ENCODE measurements at regions not wholly inside any gene's neighbourhood (a gene's known extent, or its start where the extent isn't known, plus 50 kb on each side); places are given as distances from the start of the nearest gene placed in this dataset.

DNA sequence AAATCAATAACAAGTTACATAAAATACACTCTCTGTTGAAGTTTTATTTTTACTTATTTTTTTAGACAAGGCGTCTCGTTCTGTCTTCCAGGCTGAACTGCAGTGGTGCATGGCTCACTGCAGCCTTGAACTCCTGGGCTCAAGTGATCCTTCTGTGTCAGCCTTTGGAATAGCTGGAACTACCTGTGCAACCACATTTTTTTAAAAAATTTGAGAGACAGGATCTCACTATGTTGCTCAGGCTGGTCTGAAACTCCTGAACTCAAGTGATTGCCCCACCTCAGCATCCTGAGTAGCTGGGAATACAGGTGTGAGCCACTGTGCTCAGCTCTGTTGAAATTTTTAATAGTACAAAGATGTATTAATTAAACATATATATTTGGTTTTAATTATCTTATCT, 614.3 kb upstream of the ARRDC4 start:
- no peak for TF ChIP-seq TARDBP (IDR thresholded peaks at IDR 0.05)
- TF ChIP-seq FOXM1 (IDR thresholded peaks at IDR 0.05; ENCODE audit: borderline replicate concordance) = no peak
- no peak for TF ChIP-seq FOXK2 (IDR thresholded peaks at IDR 0.05)
- TF ChIP-seq FOXA1 (IDR thresholded peaks at IDR 0.05) = no peak
- TF ChIP-seq SUZ12 (IDR thresholded peaks at IDR 0.05) = no peak
- TF ChIP-seq, protein P1, sequence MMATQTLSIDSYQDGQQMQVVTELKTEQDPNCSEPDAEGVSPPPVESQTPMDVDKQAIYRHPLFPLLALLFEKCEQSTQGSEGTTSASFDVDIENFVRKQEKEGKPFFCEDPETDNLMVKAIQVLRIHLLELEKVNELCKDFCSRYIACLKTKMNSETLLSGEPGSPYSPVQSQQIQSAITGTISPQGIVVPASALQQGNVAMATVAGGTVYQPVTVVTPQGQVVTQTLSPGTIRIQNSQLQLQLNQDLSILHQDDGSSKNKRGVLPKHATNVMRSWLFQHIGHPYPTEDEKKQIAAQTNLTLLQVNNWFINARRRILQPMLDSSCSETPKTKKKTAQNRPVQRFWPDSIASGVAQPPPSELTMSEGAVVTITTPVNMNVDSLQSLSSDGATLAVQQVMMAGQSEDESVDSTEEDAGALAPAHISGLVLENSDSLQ (IDR thresholded peaks at IDR 0.05) = no peak

Measured in HEK293T (cell line).